Kidney epithelial cell (primary cell): ENCODE measurements at regions not wholly inside any gene's neighbourhood (a gene's known extent, or its start where the extent isn't known, plus 50 kb on each side); places are given as distances from the start of the nearest gene placed in this dataset.
A peak's percentile ranks its signal among the peaks of the same experiment; 100 is the strongest.

ENCODE experiments used
- DNase-seq: peaks from one replicate; pipeline ENCODE4 v3.0.0-alpha.2; 2010; ENCODE audit warnings: low read depth
- H3K27me3 ChIP-seq: 2 replicates; pipeline ENCODE4 v1.6.0; 2011; ENCODE audit warnings: low read length; ENCODE audit not compliant: control insufficient read depth, insufficient read depth
- H3K36me3 ChIP-seq: 2 replicates; pipeline ENCODE4 v1.5.1; 2011; ENCODE audit warnings: low read length; ENCODE audit not compliant: control insufficient read depth, insufficient read depth
- H3K4me3 ChIP-seq: 2 replicates; pipeline ENCODE4 v1.5.1; 2011; ENCODE audit warnings: low read depth, mild to moderate bottlenecking, control low read depth, low read length
- CTCF ChIP-seq: IDR thresholded peaks from 2 replicates; pipeline ENCODE4 v1.5.1; 2011; ENCODE audit warnings: mild to moderate bottlenecking, moderate library complexity, low read length, control low read depth, inconsistent platforms; ENCODE audit not compliant: insufficient read depth, poor library complexity, severe bottlenecking

- TF ChIP-seq CTCF, result no peak
- DNase-seq, result no peak
- Histone ChIP-seq H3K4me3 (no peak overlapping the region), H3K36me3 (no peaks in the 10 kb centered on the region), H3K27me3 (no peaks in the 10 kb centered on the region)
Observed at GRCh38 chr13:75194717-75195462, 287.1 kb downstream of the TBC1D4 start.

GRCh38 chr13:75186379-75186778, 295.6 kb downstream of the TBC1D4 start:
- no peak for TF ChIP-seq CTCF
- H3K36me3 ChIP-seq, result no peaks in the 10 kb centered on the region
- H3K4me3 ChIP-seq, result no peak overlapping the region
- no peak for DNase-seq
- H3K27me3 ChIP-seq, result no peaks in the 10 kb centered on the region

- TF ChIP-seq CTCF, result no peak
- H3K4me3 ChIP-seq, result no peak overlapping the region
- peak; percentile 42 for DNase-seq
- no peaks in the 10 kb centered on the region for H3K36me3 ChIP-seq
- H3K27me3 ChIP-seq, result no peaks in the 10 kb centered on the region
Observed at GRCh38 chr13:75181906-75182305, 300.1 kb downstream of the TBC1D4 start.

GRCh38 chr13:75180805-75181455, 301.0 kb downstream of the TBC1D4 start:
- TF ChIP-seq CTCF, result no peak
- Histone ChIP-seq H3K27me3 (no peaks in the 10 kb centered on the region), H3K4me3 (no peak overlapping the region), H3K36me3 (no peaks in the 10 kb centered on the region)
- no peak for DNase-seq

- no peak for DNase-seq
Observed at GRCh38 chr13:75178436-75178835, 303.5 kb downstream of the TBC1D4 start.

More at GRCh38 chr13:75178436-75178835, 303.5 kb downstream of the TBC1D4 start:
- Histone ChIP-seq H3K36me3 (no peaks in the 10 kb centered on the region), H3K4me3 (no peak overlapping the region), H3K27me3 (no peaks in the 10 kb centered on the region)
- no peak for TF ChIP-seq CTCF
